PC-3 (cell line): ENCODE measurements at regions not wholly inside any gene's neighbourhood (a gene's known extent, or its start where the extent isn't known, plus 50 kb on each side); places are given as distances from the start of the nearest gene placed in this dataset.

Experiments
- EZH2 ChIP-seq: fragments of 300-600 bp; sonication (generic); IDR thresholded peaks from one replicate; pipeline ENCODE4 v1.6.1; 2017; ENCODE audit warnings: antibody characterized with exemption, mild to moderate bottlenecking, low read length; ENCODE audit not compliant: unreplicated experiment
- EZH2phosphoT487 ChIP-seq: fragments of 300-600 bp; sonication (generic); IDR thresholded peaks from 2 replicates; pipeline ENCODE4 v1.6.1; 2018; ENCODE audit warnings: mild to moderate bottlenecking, antibody characterized with exemption, low read length, borderline replicate concordance
- TF ChIP-seq, protein P1 (sequence below): fragments of 300-600 bp; sonication (generic); conservative IDR thresholded peaks from 2 replicates; pipeline ENCODE4 v1.5.1; 2017; ENCODE audit warnings: antibody characterized with exemption, low read depth, mild to moderate bottlenecking, low read length

DNA sequence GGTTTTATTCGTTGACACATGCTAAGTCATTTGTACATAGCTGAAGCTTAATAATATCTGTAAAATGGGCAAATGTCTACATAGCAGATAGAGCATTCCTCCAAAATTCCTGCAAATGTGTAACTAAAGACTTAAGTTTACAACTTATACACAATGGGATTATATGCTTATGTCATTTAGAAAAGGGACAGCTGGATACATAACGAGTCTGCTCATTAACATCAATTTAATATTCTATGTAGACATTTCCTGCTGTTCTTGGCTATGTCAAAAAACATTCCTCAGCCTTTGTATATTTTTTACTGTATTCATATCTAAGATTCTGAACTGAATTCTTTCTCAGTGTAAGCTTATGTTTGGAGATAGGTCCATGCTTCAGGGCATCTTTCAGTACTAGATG, 762.2 kb downstream of the NR2F2 start:
- TF ChIP-seq, protein P1, sequence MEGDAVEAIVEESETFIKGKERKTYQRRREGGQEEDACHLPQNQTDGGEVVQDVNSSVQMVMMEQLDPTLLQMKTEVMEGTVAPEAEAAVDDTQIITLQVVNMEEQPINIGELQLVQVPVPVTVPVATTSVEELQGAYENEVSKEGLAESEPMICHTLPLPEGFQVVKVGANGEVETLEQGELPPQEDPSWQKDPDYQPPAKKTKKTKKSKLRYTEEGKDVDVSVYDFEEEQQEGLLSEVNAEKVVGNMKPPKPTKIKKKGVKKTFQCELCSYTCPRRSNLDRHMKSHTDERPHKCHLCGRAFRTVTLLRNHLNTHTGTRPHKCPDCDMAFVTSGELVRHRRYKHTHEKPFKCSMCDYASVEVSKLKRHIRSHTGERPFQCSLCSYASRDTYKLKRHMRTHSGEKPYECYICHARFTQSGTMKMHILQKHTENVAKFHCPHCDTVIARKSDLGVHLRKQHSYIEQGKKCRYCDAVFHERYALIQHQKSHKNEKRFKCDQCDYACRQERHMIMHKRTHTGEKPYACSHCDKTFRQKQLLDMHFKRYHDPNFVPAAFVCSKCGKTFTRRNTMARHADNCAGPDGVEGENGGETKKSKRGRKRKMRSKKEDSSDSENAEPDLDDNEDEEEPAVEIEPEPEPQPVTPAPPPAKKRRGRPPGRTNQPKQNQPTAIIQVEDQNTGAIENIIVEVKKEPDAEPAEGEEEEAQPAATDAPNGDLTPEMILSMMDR = no peak
- no peak for TF ChIP-seq EZH2
- no peak for TF ChIP-seq EZH2phosphoT487
